PC-3 (cell line): ENCODE measurements at regions not wholly inside any gene's neighbourhood (a gene's known extent, or its start where the extent isn't known, plus 50 kb on each side); places are given as distances from the start of the nearest gene placed in this dataset.

Experiments
- ATAC-seq: fragments of 200-7000 bp; cut with Tn5 transposase; 2 replicates; pipeline ENCODE4 v1.9.1; 2020; ENCODE audit warnings: mild to moderate bottlenecking, moderate library complexity
- BruUV-seq: library from RNA; stranded (reverse); fragments of 400-500 nt; replicated peaks from 2 replicates; lab custom pipeline; 2021; lab: Mats Ljungman, UMichigan
- CTCF ChIA-PET: fragments of 300-600 bp; sonication (Branson Sonifier 250); formaldehyde crosslinking; loops from one replicate; lab custom pipeline; 2022; ENCODE audit warnings: antibody characterized with exemption; lab: Charles Lee
- POLR2A ChIA-PET: fragments of 300-600 bp; sonication (Branson Sonifier 250); formaldehyde crosslinking; loops from one replicate; lab custom pipeline; 2022; ENCODE audit warnings: antibody characterized with exemption; ENCODE audit not compliant: unreplicated experiment; lab: Charles Lee
- DNase-seq: peaks from one replicate; pipeline ENCODE4 v3.0.0-alpha.2; 2015
- H2AFZ ChIP-seq: fragments of 300-600 bp; sonication (generic); 2 replicates; pipeline ENCODE4 v1.6.0; 2016; ENCODE audit warnings: antibody characterized with exemption, low read length
- H3F3A ChIP-seq: fragments of 300-600 bp; sonication (generic); one replicate; pipeline ENCODE4 v1.6.0; 2017; ENCODE audit warnings: antibody characterized with exemption, low read length, control low read depth, mild to moderate bottlenecking; ENCODE audit not compliant: unreplicated experiment
- H3K27ac ChIP-seq: fragments of 300-600 bp; sonication (generic); 2 replicates; pipeline ENCODE4 v1.5.1; 2016; ENCODE audit warnings: mild to moderate bottlenecking, low read length
- H3K27me3 ChIP-seq: fragments of 300-600 bp; sonication (generic); 2 replicates; pipeline ENCODE4 v1.6.1; 2016; ENCODE audit warnings: low read length, mixed read lengths
- H3K36me3 ChIP-seq: fragments of 300-600 bp; sonication (generic); 2 replicates; pipeline ENCODE4 v1.6.1; 2016; ENCODE audit warnings: low read depth, mixed run types, low read length, mixed read lengths
- H3K4me1 ChIP-seq: fragments of 300-600 bp; sonication (generic); 2 replicates; pipeline ENCODE4 v1.5.1; 2016; ENCODE audit warnings: low read length; ENCODE audit not compliant: insufficient read depth
- H3K4me2 ChIP-seq: fragments of 300-600 bp; sonication (generic); 2 replicates; pipeline ENCODE4 v1.6.0; 2016; ENCODE audit warnings: low read length
- H3K4me3 ChIP-seq: fragments of 300-600 bp; sonication (generic); 2 replicates; pipeline ENCODE4 v1.5.1; 2016; ENCODE audit warnings: mild to moderate bottlenecking, low read length, mixed read lengths
- H3K79me2 ChIP-seq: fragments of 300-600 bp; sonication (generic); 2 replicates; pipeline ENCODE4 v1.6.1; 2017; ENCODE audit warnings: low read length, mixed read lengths
- H3K9ac ChIP-seq: fragments of 300-600 bp; sonication (generic); 2 replicates; pipeline ENCODE4 v1.6.0; 2016; ENCODE audit warnings: mild to moderate bottlenecking, low read length
- H3K9me2 ChIP-seq: fragments of 300-600 bp; sonication (generic); replicated peaks from 2 replicates; pipeline ENCODE4 v1.6.1; 2016; ENCODE audit warnings: mixed run types, low read length, mixed read lengths
- H3K9me3 ChIP-seq: fragments of 300-600 bp; sonication (generic); 2 replicates; pipeline ENCODE4 v1.6.1; 2016; ENCODE audit warnings: low read length, mixed read lengths
- H4K20me1 ChIP-seq: fragments of 300-600 bp; sonication (generic); 2 replicates; pipeline ENCODE4 v1.6.1; 2016; ENCODE audit warnings: low read length, mixed read lengths
- EZH2 ChIP-seq: fragments of 300-600 bp; sonication (generic); IDR thresholded peaks from one replicate; pipeline ENCODE4 v1.6.1; 2017; ENCODE audit warnings: antibody characterized with exemption, mild to moderate bottlenecking, low read length; ENCODE audit not compliant: unreplicated experiment
- EZH2phosphoT487 ChIP-seq: fragments of 300-600 bp; sonication (generic); IDR thresholded peaks from 2 replicates; pipeline ENCODE4 v1.6.1; 2018; ENCODE audit warnings: mild to moderate bottlenecking, antibody characterized with exemption, low read length, borderline replicate concordance
- intact Hi-C: fragments of 100-400 bp; cut with micrococcal nuclease; formaldehyde crosslinking; loops from 2 replicates; pipeline ENCODE4 v1.9.0; 2023
- TF ChIP-seq, protein P1 (sequence below): fragments of 300-600 bp; sonication (generic); conservative IDR thresholded peaks from 2 replicates; pipeline ENCODE4 v1.5.1; 2017; ENCODE audit warnings: antibody characterized with exemption, low read depth, mild to moderate bottlenecking, low read length

DNA sequence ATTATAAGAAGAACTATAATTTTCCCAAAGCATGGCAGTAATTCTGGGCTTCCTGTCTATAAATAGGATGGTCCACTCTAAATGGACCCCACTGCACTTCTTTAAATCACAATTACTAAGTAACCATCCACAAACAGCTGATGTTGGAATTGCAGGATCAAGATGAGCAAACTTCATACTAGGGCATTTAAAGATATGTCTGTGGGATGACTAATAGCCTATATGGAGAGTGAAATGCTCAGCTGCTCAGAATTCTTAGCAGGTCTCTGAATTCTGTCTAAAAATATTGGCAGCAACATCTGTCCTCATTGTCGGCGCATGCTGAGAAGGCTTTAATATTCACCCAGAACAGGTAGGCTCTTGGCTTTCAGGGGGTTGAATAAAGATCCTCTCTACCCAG is 140.4 kb downstream of the SATB1 start:
- Histone ChIP-seq H3K9me2 (no peaks in the 10 kb centered on the region), H2AFZ (no peak overlapping the region), H4K20me1 (no peaks in the 10 kb centered on the region), H3F3A (no peaks in the 10 kb centered on the region), H3K9ac (no peak overlapping the region), H3K79me2 (no peaks in the 10 kb centered on the region), H3K27ac (no peak overlapping the region), H3K9me3 (no peaks in the 10 kb centered on the region), H3K4me1 (no peaks in the 10 kb centered on the region), H3K36me3 (no peaks in the 10 kb centered on the region), H3K27me3 (no peaks in the 10 kb centered on the region), H3K4me3 (no peak overlapping the region), H3K4me2 (no peak overlapping the region)
- BruUV-seq = no TSS peak
- intact Hi-C loops = no loop called here
- POLR2A ChIA-PET = no interaction called here
- no peak for TF ChIP-seq EZH2
- DNase-seq (no peak), ATAC-seq (no peak)
- CTCF ChIA-PET = no interaction called here

DNA sequence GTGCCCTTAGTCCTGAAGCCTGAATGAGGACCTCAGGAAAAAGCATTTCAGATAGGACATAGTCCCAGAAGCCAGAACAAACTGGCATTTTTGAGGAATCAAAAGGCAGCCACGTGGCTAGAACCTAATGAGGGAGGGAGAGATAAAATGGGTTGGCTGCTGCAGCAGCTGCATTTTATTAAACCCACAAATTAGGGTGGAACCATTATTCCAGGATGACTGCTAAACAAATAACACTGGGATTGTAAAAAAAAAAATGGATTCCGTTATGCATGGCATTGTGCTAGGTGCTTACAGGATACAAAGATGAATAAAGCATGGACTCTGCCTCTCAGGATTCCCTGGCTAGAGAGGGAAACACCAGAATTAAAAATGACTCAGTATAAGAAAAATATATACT is 141.5 kb downstream of the SATB1 start:
- BruUV-seq = no TSS peak
- POLR2A ChIA-PET = no interaction called here
- intact Hi-C loops = no loop called here
- TF ChIP-seq EZH2phosphoT487 = no peak
- TF ChIP-seq, protein P1, sequence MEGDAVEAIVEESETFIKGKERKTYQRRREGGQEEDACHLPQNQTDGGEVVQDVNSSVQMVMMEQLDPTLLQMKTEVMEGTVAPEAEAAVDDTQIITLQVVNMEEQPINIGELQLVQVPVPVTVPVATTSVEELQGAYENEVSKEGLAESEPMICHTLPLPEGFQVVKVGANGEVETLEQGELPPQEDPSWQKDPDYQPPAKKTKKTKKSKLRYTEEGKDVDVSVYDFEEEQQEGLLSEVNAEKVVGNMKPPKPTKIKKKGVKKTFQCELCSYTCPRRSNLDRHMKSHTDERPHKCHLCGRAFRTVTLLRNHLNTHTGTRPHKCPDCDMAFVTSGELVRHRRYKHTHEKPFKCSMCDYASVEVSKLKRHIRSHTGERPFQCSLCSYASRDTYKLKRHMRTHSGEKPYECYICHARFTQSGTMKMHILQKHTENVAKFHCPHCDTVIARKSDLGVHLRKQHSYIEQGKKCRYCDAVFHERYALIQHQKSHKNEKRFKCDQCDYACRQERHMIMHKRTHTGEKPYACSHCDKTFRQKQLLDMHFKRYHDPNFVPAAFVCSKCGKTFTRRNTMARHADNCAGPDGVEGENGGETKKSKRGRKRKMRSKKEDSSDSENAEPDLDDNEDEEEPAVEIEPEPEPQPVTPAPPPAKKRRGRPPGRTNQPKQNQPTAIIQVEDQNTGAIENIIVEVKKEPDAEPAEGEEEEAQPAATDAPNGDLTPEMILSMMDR = no peak
- TF ChIP-seq EZH2 = no peak
- no peaks in the 10 kb centered on the region for H3K36me3 ChIP-seq
- H3K9ac ChIP-seq = no peak overlapping the region
- no peak overlapping the region for H3K27ac ChIP-seq
- ATAC-seq (no peak), DNase-seq (no peak)
- H3K4me1 ChIP-seq = no peaks in the 10 kb centered on the region
- no peak overlapping the region for H2AFZ ChIP-seq
- no peaks in the 10 kb centered on the region for H4K20me1 ChIP-seq
- CTCF ChIA-PET = no interaction called here
- H3K79me2 ChIP-seq = no peaks in the 10 kb centered on the region
- no peaks in the 10 kb centered on the region for H3K9me2 ChIP-seq
- H3K9me3 ChIP-seq = no peaks in the 10 kb centered on the region
- H3F3A ChIP-seq = no peaks in the 10 kb centered on the region
- H3K27me3 ChIP-seq = no peaks in the 10 kb centered on the region
- H3K4me2 ChIP-seq = no peak overlapping the region
- H3K4me3 ChIP-seq = no peak overlapping the region

DNA sequence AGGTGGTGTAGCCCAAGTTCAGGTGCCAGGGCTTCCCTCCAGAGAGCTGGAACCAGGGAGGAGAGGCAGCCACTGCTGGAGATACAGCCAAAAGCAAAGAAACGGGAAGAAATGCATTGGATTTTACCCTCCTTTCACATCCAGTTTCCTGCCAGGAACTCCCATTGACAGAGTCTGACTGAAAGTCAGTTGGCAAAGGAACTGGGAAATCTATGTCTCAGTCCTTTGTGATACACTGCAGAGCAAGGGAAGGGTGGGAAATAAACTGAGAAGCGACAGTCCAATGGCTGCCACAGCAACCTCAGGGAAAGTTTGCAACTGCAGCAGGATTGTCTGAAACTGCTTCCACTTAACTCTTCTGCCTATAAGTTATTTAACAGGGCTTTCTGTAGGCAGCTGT is 142.6 kb downstream of the SATB1 start:
- Histone ChIP-seq H2AFZ (no peak overlapping the region), H4K20me1 (no peaks in the 10 kb centered on the region), H3K4me2 (no peak overlapping the region), H3K27me3 (no peaks in the 10 kb centered on the region), H3K4me3 (no peak overlapping the region), H3K4me1 (no peaks in the 10 kb centered on the region), H3K27ac (no peak overlapping the region), H3F3A (no peaks in the 10 kb centered on the region), H3K79me2 (no peaks in the 10 kb centered on the region), H3K9me2 (no peaks in the 10 kb centered on the region), H3K9ac (no peak overlapping the region), H3K9me3 (no peaks in the 10 kb centered on the region), H3K36me3 (no peaks in the 10 kb centered on the region)
- no peak for DNase-seq
- TF ChIP-seq EZH2 (no peak), EZH2phosphoT487 (no peak)
- TF ChIP-seq, protein P1 = no peak
- ATAC-seq = no peak
- ChIA-PET CTCF (no interaction called here), POLR2A (no interaction called here)
- intact Hi-C loops = no loop called here
- BruUV-seq = no TSS peak
